ENCODE measurements at regions not wholly inside any gene's neighbourhood (a gene's known extent, or its start where the extent isn't known, plus 50 kb on each side); places are given as distances from the start of the nearest gene placed in this dataset.

DNA sequence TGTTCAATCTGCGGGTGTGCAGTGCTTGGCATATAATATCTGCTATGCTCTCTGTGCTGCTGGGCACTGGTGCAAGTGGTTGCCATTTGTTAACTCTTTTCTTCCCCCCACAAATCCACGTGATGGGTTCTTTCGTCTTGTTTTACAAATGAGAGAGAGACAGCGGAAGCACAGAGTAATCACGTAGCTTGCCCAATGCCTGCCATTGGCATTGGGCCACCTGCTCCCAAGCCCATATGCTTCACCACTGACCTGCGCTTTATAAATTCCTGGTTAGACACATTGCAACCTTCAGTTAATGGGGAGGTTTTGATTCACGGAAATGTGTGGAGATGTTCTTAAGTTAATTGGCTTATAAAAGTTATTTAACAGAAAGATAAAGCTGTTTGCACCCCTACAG is 194.8 kb upstream of the ADAMTS16 start:
- no peaks in the 10 kb centered on the region for H3K27me3 Mint-ChIP-seq (ENCODE audit: low read depth)
- intact Hi-C loops (cut with micrococcal nuclease): no loop called here
- no peaks in the 10 kb centered on the region for H3K36me3 Mint-ChIP-seq (ENCODE audit: low read depth)
- H3K4me3 Mint-ChIP-seq (ENCODE audit: low read depth): no peak overlapping the region
- no peak for DNase-seq (ENCODE audit: low spot score)
- H3K9me3 Mint-ChIP-seq: no peaks in the 10 kb centered on the region
- H3K4me1 Mint-ChIP-seq (ENCODE audit: low read depth): no peaks in the 10 kb centered on the region
- no peak overlapping the region for H3K27ac Mint-ChIP-seq

DNA sequence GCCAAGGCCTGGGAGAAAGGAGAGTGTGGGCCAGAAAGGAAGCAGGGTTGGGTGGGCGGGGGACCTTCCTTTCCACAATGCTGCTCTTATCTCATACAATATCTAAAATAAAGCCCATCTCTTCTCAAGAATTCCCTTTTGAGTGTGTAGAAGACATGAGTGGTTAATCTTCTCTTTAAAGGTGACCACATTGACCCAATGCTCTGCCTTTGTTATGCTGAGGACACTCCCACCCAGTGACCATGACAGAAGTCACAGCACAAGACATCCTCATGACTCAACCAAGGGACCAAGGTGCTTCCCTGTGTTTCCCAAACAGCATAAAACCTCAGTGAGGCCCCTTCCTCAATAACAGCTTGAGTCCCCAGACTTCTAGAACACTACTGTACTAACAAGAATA is 193.0 kb upstream of the ADAMTS16 start:
- H3K36me3 Mint-ChIP-seq (ENCODE audit: low read depth): no peaks in the 10 kb centered on the region
- intact Hi-C loops (cut with micrococcal nuclease): no loop called here
- H3K4me1 Mint-ChIP-seq (ENCODE audit: low read depth): no peaks in the 10 kb centered on the region
- no peaks in the 10 kb centered on the region for H3K27me3 Mint-ChIP-seq (ENCODE audit: low read depth)
- no peak overlapping the region for H3K27ac Mint-ChIP-seq
- DNase-seq (ENCODE audit: low spot score): no peak
- H3K9me3 Mint-ChIP-seq: no peaks in the 10 kb centered on the region
- H3K4me3 Mint-ChIP-seq (ENCODE audit: low read depth): no peak overlapping the region

DNA sequence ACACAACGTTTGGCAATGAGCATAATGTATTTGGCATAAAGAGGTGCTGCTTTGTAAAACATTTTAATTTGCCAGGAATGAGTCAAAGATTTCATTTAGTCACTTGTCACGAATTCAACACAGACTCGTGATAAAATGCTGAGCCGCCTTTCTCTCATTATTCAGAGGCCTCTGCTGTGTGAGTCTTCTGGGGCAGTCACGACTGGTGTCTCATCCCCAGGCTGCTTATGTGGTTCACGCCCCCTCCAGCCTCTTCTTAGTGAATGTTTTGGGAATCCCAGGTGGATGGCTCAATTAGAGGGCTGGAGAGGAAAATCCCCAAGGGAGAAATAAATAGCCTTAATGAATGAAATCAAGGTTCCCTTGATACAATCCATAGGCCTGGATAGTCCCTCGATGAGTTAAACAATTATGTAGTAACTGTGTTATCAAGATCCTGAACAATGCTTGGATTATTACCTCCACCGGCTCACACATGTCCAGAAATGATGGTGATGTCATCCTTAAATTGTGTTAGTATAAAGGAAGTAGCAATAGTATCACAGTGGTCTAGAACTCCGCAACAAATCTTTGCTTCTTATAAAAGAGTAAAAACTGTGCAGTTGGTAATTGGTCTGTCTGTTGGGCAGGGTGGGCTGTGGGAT is 192.1 kb upstream of the ADAMTS16 start:
- Mint-ChIP-seq H3K27me3 (ENCODE audit: low read depth) (no peaks in the 10 kb centered on the region), H3K36me3 (ENCODE audit: low read depth) (no peaks in the 10 kb centered on the region), H3K4me1 (ENCODE audit: low read depth) (no peaks in the 10 kb centered on the region), H3K27ac (no peak overlapping the region), H3K9me3 (no peaks in the 10 kb centered on the region), H3K4me3 (ENCODE audit: low read depth) (no peak overlapping the region)
- intact Hi-C loops (cut with micrococcal nuclease): no loop called here
- DNase-seq (ENCODE audit: low spot score): no peak

DNA sequence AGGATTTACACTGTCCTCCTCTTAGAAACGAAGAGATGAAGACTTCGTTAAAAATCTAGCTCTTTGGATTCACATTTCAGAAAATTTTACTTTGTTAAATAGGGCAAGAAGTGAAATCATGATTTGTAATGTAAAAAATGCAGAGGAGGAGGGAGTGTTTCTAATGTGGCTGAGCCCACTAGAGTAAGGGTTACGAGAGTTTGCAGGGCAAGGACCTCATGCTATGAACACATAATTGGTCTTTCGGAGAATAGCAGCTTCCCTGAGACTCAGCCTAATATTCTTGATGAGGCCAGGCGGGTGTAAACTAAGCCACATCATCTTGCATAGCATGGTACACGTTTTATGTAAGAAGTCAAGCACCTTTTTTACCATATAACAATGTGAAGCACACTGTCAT is 191.0 kb upstream of the ADAMTS16 start:
- Mint-ChIP-seq H3K4me3 (ENCODE audit: low read depth) (no peak overlapping the region), H3K9me3 (no peaks in the 10 kb centered on the region), H3K4me1 (ENCODE audit: low read depth) (no peaks in the 10 kb centered on the region), H3K27ac (no peak overlapping the region), H3K27me3 (ENCODE audit: low read depth) (no peaks in the 10 kb centered on the region), H3K36me3 (ENCODE audit: low read depth) (no peaks in the 10 kb centered on the region)
- DNase-seq (ENCODE audit: low spot score): no peak
- intact Hi-C loops (cut with micrococcal nuclease): no loop called here

GRCh38 chr5:4953576-4953975 is 186.6 kb upstream of the ADAMTS16 start:
- no peaks in the 10 kb centered on the region for H3K36me3 Mint-ChIP-seq (ENCODE audit: low read depth)
- DNase-seq (ENCODE audit: low spot score): no peak
- intact Hi-C loops (cut with micrococcal nuclease): no loop called here
- no peaks in the 10 kb centered on the region for H3K4me1 Mint-ChIP-seq (ENCODE audit: low read depth)
- no peaks in the 10 kb centered on the region for H3K9me3 Mint-ChIP-seq
- no peaks in the 10 kb centered on the region for H3K27me3 Mint-ChIP-seq (ENCODE audit: low read depth)
- H3K4me3 Mint-ChIP-seq (ENCODE audit: low read depth): no peak overlapping the region
- no peak overlapping the region for H3K27ac Mint-ChIP-seq

GRCh38 chr5:4954048-4954447 is 186.1 kb upstream of the ADAMTS16 start:
- intact Hi-C loops (cut with micrococcal nuclease): no loop called here

DNA sequence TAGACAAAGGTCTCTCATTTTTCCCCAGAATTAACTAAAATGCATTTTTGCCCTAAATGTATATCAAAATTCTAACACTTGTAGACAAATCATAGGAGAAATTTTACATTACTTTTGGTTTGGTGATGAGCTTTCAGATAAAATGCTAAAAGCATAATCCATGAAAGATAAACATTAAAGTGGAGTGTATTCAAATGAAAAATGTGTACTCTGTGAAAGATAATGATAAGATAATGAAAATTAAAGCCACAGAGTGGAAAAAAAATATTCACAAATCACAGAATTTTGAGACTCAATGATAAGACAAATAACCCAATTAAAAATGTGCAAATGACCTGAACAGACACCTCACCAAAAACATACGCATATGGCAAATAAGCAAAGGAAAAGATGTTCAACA is 176.9 kb upstream of the ADAMTS16 start:
- Mint-ChIP-seq H3K4me1 (ENCODE audit: low read depth) (no peaks in the 10 kb centered on the region), H3K27me3 (ENCODE audit: low read depth) (no peaks in the 10 kb centered on the region), H3K9me3 (no peaks in the 10 kb centered on the region), H3K27ac (no peak overlapping the region), H3K4me3 (ENCODE audit: low read depth) (no peak overlapping the region), H3K36me3 (ENCODE audit: low read depth) (no peaks in the 10 kb centered on the region)
- DNase-seq (ENCODE audit: low spot score): no peak
- intact Hi-C loops (cut with micrococcal nuclease): no loop called here

More at GRCh38 chr5:4954048-4954447, 186.1 kb upstream of the ADAMTS16 start:
- Mint-ChIP-seq H3K4me1 (ENCODE audit: low read depth) (no peaks in the 10 kb centered on the region), H3K27ac (no peak overlapping the region), H3K27me3 (ENCODE audit: low read depth) (no peaks in the 10 kb centered on the region), H3K9me3 (no peaks in the 10 kb centered on the region), H3K4me3 (ENCODE audit: low read depth) (no peak overlapping the region), H3K36me3 (ENCODE audit: low read depth) (no peaks in the 10 kb centered on the region)
- DNase-seq (ENCODE audit: low spot score): no peak

GRCh38 chr5:4969351-4969750 is 170.8 kb upstream of the ADAMTS16 start:
- H3K9me3 Mint-ChIP-seq: no peaks in the 10 kb centered on the region
- DNase-seq (ENCODE audit: low spot score): no peak
- intact Hi-C loops (cut with micrococcal nuclease): no loop called here

DNA sequence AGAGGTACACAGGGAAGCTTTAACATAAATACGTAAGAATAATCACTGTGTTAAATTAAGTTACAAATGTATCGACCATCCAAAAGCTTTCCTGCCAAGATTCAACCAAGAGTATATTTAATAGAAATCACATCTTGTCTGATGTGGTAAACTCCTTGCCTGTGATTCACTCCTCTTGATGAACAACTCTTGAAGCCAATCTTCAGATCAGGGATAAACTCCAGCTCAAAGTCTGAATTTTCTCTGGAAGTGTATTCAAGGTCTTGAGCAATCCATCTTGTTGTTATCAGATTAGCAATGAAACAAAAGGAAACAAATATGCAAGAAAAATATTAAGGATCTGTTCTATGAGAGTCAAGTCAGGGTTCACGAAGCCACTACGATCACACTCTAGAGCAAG is 170.0 kb upstream of the ADAMTS16 start:
- no peak for DNase-seq (ENCODE audit: low spot score)
- no peak overlapping the region for H3K4me3 Mint-ChIP-seq (ENCODE audit: low read depth)
- H3K36me3 Mint-ChIP-seq (ENCODE audit: low read depth): no peaks in the 10 kb centered on the region
- no peaks in the 10 kb centered on the region for H3K9me3 Mint-ChIP-seq
- H3K4me1 Mint-ChIP-seq (ENCODE audit: low read depth): no peaks in the 10 kb centered on the region
- intact Hi-C loops (cut with micrococcal nuclease): no loop called here
- no peak overlapping the region for H3K27ac Mint-ChIP-seq
- H3K27me3 Mint-ChIP-seq (ENCODE audit: low read depth): no peaks in the 10 kb centered on the region

More at GRCh38 chr5:4969351-4969750, 170.8 kb upstream of the ADAMTS16 start:
- no peaks in the 10 kb centered on the region for H3K36me3 Mint-ChIP-seq (ENCODE audit: low read depth)
- H3K4me3 Mint-ChIP-seq (ENCODE audit: low read depth): no peak overlapping the region
- no peaks in the 10 kb centered on the region for H3K4me1 Mint-ChIP-seq (ENCODE audit: low read depth)
- no peak overlapping the region for H3K27ac Mint-ChIP-seq
- no peaks in the 10 kb centered on the region for H3K27me3 Mint-ChIP-seq (ENCODE audit: low read depth)

DNA sequence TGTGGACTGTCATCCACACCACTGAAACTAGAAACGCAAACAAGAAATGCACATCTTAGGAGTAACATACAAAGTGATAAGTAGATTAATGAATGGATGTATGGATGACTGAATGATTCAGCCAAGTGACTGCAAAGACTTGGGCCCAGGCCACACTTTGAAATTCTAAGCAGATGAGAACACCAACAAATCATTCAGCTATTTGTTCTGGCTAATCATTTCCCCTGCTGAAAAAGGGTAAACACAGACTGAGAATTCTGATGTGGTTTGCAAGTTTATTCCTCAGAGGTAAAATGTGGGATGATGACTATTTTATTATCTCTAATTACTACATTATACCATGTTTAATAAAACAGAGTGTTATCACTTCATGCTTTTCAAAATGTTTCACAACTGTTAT is 163.2 kb upstream of the ADAMTS16 start:
- DNase-seq (ENCODE audit: low spot score): no peak
- H3K4me3 Mint-ChIP-seq (ENCODE audit: low read depth): no peak overlapping the region
- no peaks in the 10 kb centered on the region for H3K9me3 Mint-ChIP-seq
- intact Hi-C loops (cut with micrococcal nuclease): no loop called here
- no peaks in the 10 kb centered on the region for H3K36me3 Mint-ChIP-seq (ENCODE audit: low read depth)
- no peaks in the 10 kb centered on the region for H3K4me1 Mint-ChIP-seq (ENCODE audit: low read depth)
- no peaks in the 10 kb centered on the region for H3K27me3 Mint-ChIP-seq (ENCODE audit: low read depth)
- H3K27ac Mint-ChIP-seq: no peak overlapping the region

- Mint-ChIP-seq H3K27me3 (ENCODE audit: low read depth) (no peaks in the 10 kb centered on the region), H3K27ac (no peak overlapping the region), H3K4me3 (ENCODE audit: low read depth) (no peak overlapping the region), H3K4me1 (ENCODE audit: low read depth) (no peaks in the 10 kb centered on the region), H3K9me3 (no peaks in the 10 kb centered on the region), H3K36me3 (ENCODE audit: low read depth) (no peaks in the 10 kb centered on the region)
- intact Hi-C loops (cut with micrococcal nuclease): no loop called here
- no peak for DNase-seq (ENCODE audit: low spot score)
These were observed 162.6 kb upstream of the ADAMTS16 start for GRCh38 chr5:4977416-4978110.

DNA sequence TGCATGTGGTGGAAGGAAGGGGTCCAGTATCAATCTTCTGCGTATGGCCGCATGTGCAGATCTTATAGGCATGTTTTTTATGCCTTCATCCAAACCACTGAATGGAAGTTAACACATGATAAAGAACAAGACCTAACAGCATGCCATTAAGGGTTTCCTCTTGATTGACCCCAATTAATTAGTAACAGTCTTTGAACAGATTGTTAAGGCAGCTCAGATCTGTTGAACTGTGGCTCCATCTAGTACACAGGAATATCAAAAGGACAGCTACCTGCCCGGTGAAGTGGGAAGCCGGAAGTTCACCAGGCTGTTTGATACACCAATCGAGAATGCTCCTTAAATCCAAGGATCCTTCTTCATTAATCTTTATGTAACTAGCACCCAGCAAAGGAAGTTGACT is 159.9 kb upstream of the ADAMTS16 start:
- Mint-ChIP-seq H3K4me1 (ENCODE audit: low read depth) (no peaks in the 10 kb centered on the region), H3K27me3 (ENCODE audit: low read depth) (no peaks in the 10 kb centered on the region), H3K4me3 (ENCODE audit: low read depth) (no peak overlapping the region), H3K9me3 (no peaks in the 10 kb centered on the region), H3K27ac (no peak overlapping the region), H3K36me3 (ENCODE audit: low read depth) (no peaks in the 10 kb centered on the region)
- intact Hi-C loops (cut with micrococcal nuclease): no loop called here
- DNase-seq (ENCODE audit: low spot score): no peak

DNA sequence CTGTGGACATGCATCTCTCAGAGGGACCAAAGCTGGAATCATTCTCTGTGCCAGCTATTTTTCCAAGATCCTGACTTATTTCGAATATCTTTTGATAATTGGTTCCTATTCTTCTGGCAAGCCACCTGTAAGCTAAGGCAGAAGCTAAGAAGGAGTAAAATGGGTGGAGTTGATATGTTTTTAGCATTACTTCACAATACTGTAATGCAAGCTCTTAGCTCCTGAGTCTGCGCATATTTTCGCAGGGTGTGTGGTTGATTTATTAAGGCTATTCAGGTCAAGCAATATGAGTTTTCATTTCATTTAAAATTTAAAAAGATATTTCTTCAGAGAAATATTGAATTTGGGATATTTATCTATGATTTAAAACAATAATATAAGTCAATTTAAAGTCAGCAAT is 158.5 kb upstream of the ADAMTS16 start:
- Mint-ChIP-seq H3K4me3 (ENCODE audit: low read depth) (no peak overlapping the region), H3K36me3 (ENCODE audit: low read depth) (no peaks in the 10 kb centered on the region), H3K27me3 (ENCODE audit: low read depth) (no peaks in the 10 kb centered on the region), H3K27ac (no peak overlapping the region), H3K9me3 (no peaks in the 10 kb centered on the region), H3K4me1 (ENCODE audit: low read depth) (no peaks in the 10 kb centered on the region)
- DNase-seq (ENCODE audit: low spot score): no peak
- intact Hi-C loops (cut with micrococcal nuclease): no loop called here

Data from activated T-helper 2 cell treated with anti-CD3 and anti-CD28 coated beads, Interferon-gamma antibody, Interleukin-2, Interleukin-4, amounts not matched to agents 10 μg/mL and 5 μg/mL and 100 μg/mL, durations not matched to agents 14 hours and 24 hours and 36 hours (primary cell).